K562 (cell line): ENCODE measurements at regions not wholly inside any gene's neighbourhood (a gene's known extent, or its start where the extent isn't known, plus 50 kb on each side); places are given as distances from the start of the nearest gene placed in this dataset.

Experiments
- CBX1 ChIP-seq: sonication (generic); IDR thresholded peaks from 2 replicates; pipeline ENCODE4 v1.6.1; 2016; ENCODE audit warnings: antibody characterized with exemption, low read depth, mild to moderate bottlenecking
- POLR2A ChIP-seq: fragments of 450-650 bp; conservative IDR thresholded peaks from 2 replicates; pipeline ENCODE4 v1.6.1; 2016
- RAD21 ChIP-seq, 2 experiments: fragments of 250-450 bp in 1 of 2; fragments of 450-650 bp in 1 of 2; sonication (Bioruptor Pico) in 1 of 2; formaldehyde crosslinking in 1 of 2; IDR thresholded peaks in 1 of 2; conservative IDR thresholded peaks in 1 of 2; 2 replicates each; pipeline versions ENCODE4 v1.4.0 to v1.8.0; 2020 to 2022; ENCODE audit warnings: mild to moderate bottlenecking in 2 of 2, moderate library complexity in 1 of 2
- ZBTB7A ChIP-seq: IDR thresholded peaks from 2 replicates; pipeline ENCODE4 v1.6.1; 2011; ENCODE audit warnings: low read depth, mild to moderate bottlenecking, low read length, moderate library complexity, borderline replicate concordance; ENCODE audit not compliant: control insufficient read depth
- ZNF274 ChIP-seq: IDR thresholded peaks from 2 replicates; pipeline ENCODE4 v1.6.1; 2011; ENCODE audit warnings: low read depth, mild to moderate bottlenecking, low read length, moderate library complexity, borderline replicate concordance

DNA sequence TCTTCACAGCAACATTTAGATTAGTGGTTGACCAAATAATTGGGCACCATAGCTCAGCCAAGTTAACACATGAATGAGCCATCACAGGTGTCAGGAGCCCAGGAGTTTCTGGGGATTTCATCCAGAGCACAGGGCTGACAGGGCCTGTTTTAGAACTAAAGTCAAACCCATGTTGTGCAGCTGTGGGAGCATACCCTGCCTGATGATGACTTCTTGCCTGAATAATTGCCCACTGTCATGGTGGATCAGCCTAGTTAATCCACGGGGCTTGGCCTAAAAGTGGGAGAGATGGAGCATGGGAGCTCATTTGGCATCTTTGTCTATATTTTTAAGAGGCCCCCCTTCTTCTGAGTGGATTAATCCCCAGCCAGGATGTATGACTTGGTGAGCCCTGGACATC is 105.6 kb upstream of the GDNF start:
- TF ChIP-seq RAD21 (CRISPR knock-in tag; conservative IDR thresholded peaks at IDR 0.05 in 1 of 2, IDR thresholded peaks at IDR 0.05 in 1 of 2) (no peak), ZNF274 (no peak), ZBTB7A (no peak), CBX1 (no peak), POLR2A (no peak)
